ENCODE measurements at regions not wholly inside any gene's neighbourhood (a gene's known extent, or its start where the extent isn't known, plus 50 kb on each side); places are given as distances from the start of the nearest gene placed in this dataset.

- TF ChIP-seq CTCF (IDR thresholded peaks at IDR 0.05) (no peak), POLR2A (IDR thresholded peaks at IDR 0.05) (no peak)
Measured at GRCh38 chr4:19577097-19577496, 674.6 kb upstream of the SLIT2 start.

All from heart left ventricle (tissue), 13 donors.